IMR-90 (cell line): ENCODE measurements at regions not wholly inside any gene's neighbourhood (a gene's known extent, or its start where the extent isn't known, plus 50 kb on each side); places are given as distances from the start of the nearest gene placed in this dataset.

ENCODE experiments used
- BHLHE40 ChIP-seq: fragments of 150-350 bp; IDR thresholded peaks from 2 replicates; pipeline ENCODE4 v1.6.1; 2016; ENCODE audit warnings: mild to moderate bottlenecking, low read depth, low read length
- CEBPB ChIP-seq: IDR thresholded peaks from 2 replicates; pipeline ENCODE4 v1.6.1; 2012; ENCODE audit warnings: low read depth, low read length, improper control_type of control experiment
- CHD1 ChIP-seq: IDR thresholded peaks from 2 replicates; pipeline ENCODE4 v1.6.1; 2012; ENCODE audit warnings: low read depth, low read length, improper control_type of control experiment
- CTCF ChIP-seq: conservative IDR thresholded peaks from 2 replicates; pipeline ENCODE4 v1.5.1; 2012; ENCODE audit warnings: mild to moderate bottlenecking, low read depth, low read length, improper control_type of control experiment
- ELK1 ChIP-seq: fragments of 150-350 bp; IDR thresholded peaks from 2 replicates; pipeline ENCODE4 v1.6.1; 2016; ENCODE audit warnings: low read depth, mild to moderate bottlenecking, low read length, moderate library complexity, borderline replicate concordance
- MAFK ChIP-seq: IDR thresholded peaks from 2 replicates; pipeline ENCODE4 v1.6.1; 2012; ENCODE audit warnings: low read depth, low read length, improper control_type of control experiment
- MAZ ChIP-seq: IDR thresholded peaks from 2 replicates; pipeline ENCODE4 v1.6.1; 2012; ENCODE audit warnings: low read depth, mild to moderate bottlenecking, low read length, improper control_type of control experiment, moderate library complexity, borderline replicate concordance
- NFE2L2 ChIP-seq: fragments of 150-350 bp; IDR thresholded peaks from 2 replicates; pipeline ENCODE4 v1.6.1; 2016; ENCODE audit warnings: low read depth, mild to moderate bottlenecking, low read length
- POLR2A ChIP-seq: IDR thresholded peaks from 2 replicates; pipeline ENCODE4 v1.6.1; 2012; ENCODE audit warnings: mild to moderate bottlenecking, low read depth, low read length
- RAD21 ChIP-seq: IDR thresholded peaks from 2 replicates; pipeline ENCODE4 v1.6.1; 2012; ENCODE audit warnings: low read length, improper control_type of control experiment
- RCOR1 ChIP-seq: IDR thresholded peaks from 2 replicates; pipeline ENCODE4 v1.6.1; 2012; ENCODE audit warnings: mild to moderate bottlenecking, low read length, improper control_type of control experiment; ENCODE audit not compliant: insufficient replicate concordance
- RFX5 ChIP-seq: IDR thresholded peaks from 2 replicates; pipeline ENCODE4 v1.8.0; 2012; ENCODE audit warnings: low read depth, mild to moderate bottlenecking, low read length, moderate library complexity
- SMC3 ChIP-seq: fragments of 150-350 bp; IDR thresholded peaks from 2 replicates; pipeline ENCODE4 v1.6.1; 2016; ENCODE audit warnings: low read depth, mild to moderate bottlenecking, antibody characterized with exemption, low read length, moderate library complexity
- USF2 ChIP-seq: fragments of 150-350 bp; IDR thresholded peaks from 2 replicates; pipeline ENCODE4 v1.6.1; 2017; ENCODE audit warnings: mild to moderate bottlenecking, antibody characterized with exemption, low read length, low read depth

- no peak for TF ChIP-seq CTCF
- TF ChIP-seq POLR2A = no peak
- TF ChIP-seq CEBPB = no peak
- no peak for TF ChIP-seq RAD21
- TF ChIP-seq CHD1 = no peak
- no peak for TF ChIP-seq BHLHE40
- TF ChIP-seq RCOR1 = no peak
- no peak for TF ChIP-seq MAFK
- TF ChIP-seq ELK1 = no peak
- no peak for TF ChIP-seq NFE2L2
- no peak for TF ChIP-seq SMC3
- no peak for TF ChIP-seq RFX5
- TF ChIP-seq USF2 = no peak
- no peak for TF ChIP-seq MAZ
These were observed 1024.9 kb downstream of the REEP3 start for GRCh38 chr10:64546073-64546472.
